A549 (cell line): ENCODE measurements at regions not wholly inside any gene's neighbourhood (a gene's known extent, or its start where the extent isn't known, plus 50 kb on each side); places are given as distances from the start of the nearest gene placed in this dataset.

Source experiments
- ATAC-seq, 2 experiments: fragments of 200-7000 bp in 1 of 2; fragments of >200 bp in 1 of 2; cut with Nextera tagmentation in 1 of 2; cut with Tn5 transposase in 1 of 2; 3 replicates each; pipeline versions ENCODE4 v1.8.0 to v1.9.1; 2018 to 2020; ENCODE audit warnings: mild to moderate bottlenecking in 1 of 2, moderate library complexity in 1 of 2
- CTCF ChIA-PET: fragments of 300-600 bp; sonication (Branson Sonifier 250); formaldehyde crosslinking; extraction: SDS; loops from one replicate; lab custom pipeline; 2021; ENCODE audit warnings: antibody characterized with exemption, inconsistent platforms; lab: Yijun Ruan, JAX
- POLR2A ChIA-PET: fragments of 350-600 bp; formaldehyde crosslinking; extraction: SDS; loops from one replicate; lab custom pipeline; 2021; ENCODE audit warnings: antibody characterized with exemption, inconsistent platforms; lab: Yijun Ruan, JAX
- DNase-seq, 2 experiments: peaks; one replicate each; pipeline versions ENCODE4 v3.0.0 to v3.0.0-alpha.2; 2011 to 2016; ENCODE audit warnings: low read depth in 1 of 2, low spot score in 1 of 2
- FAIRE-seq: peaks from 2 replicates; lab custom pipeline; 2011; peaks lifted over from hg19 to GRCh38; lab: Jason Lieb, UNC
- H3K27ac ChIP-seq, 2 experiments: fragments of >200 bp; sonication (Bioruptor Twin); formaldehyde crosslinking; 3 replicates each; pipeline ENCODE4 v1.5.1; 2016 to 2017
- H3K4me1 ChIP-seq: fragments of >200 bp; sonication (Bioruptor Twin); formaldehyde crosslinking; 3 replicates; pipeline ENCODE4 v1.6.1; 2016
- H3K4me2 ChIP-seq: fragments of >200 bp; sonication (Bioruptor Twin); formaldehyde crosslinking; 3 replicates; pipeline ENCODE4 v1.6.1; 2016
- H3K4me3 ChIP-seq: fragments of >200 bp; sonication (Bioruptor Twin); formaldehyde crosslinking; 3 replicates; pipeline ENCODE4 v1.5.1; 2016
- H3K9me3 ChIP-seq: fragments of >200 bp; sonication (Bioruptor Twin); formaldehyde crosslinking; 3 replicates; pipeline ENCODE4 v1.6.1; 2016
- BHLHE40 ChIP-seq: IDR thresholded peaks from 2 replicates; pipeline ENCODE4 v1.6.1; 2012; ENCODE audit warnings: low read depth, low read length, inconsistent platforms
- CTCF ChIP-seq: fragments of >200 bp; sonication (Bioruptor Twin); formaldehyde crosslinking; IDR thresholded peaks from 3 replicates; pipeline ENCODE4 v1.5.1; 2016
- EHF ChIP-seq: fragments of 250-450 bp; sonication (Bioruptor Pico); IDR thresholded peaks from 2 replicates; pipeline ENCODE4 v1.5.0; 2020; ENCODE audit warnings: mild to moderate bottlenecking
- GATA3 ChIP-seq: IDR thresholded peaks from 2 replicates; pipeline ENCODE4 v1.6.1; 2012; ENCODE audit warnings: borderline replicate concordance
- HDAC2 ChIP-seq: fragments of 200-600 bp; sonication (generic); IDR thresholded peaks from 2 replicates; pipeline ENCODE4 v1.6.1; 2016
- HES2 ChIP-seq: fragments of >200 bp; sonication (Bioruptor Twin); formaldehyde crosslinking; IDR thresholded peaks from 2 replicates; pipeline ENCODE4 v1.6.1; 2016
- HOXA7 ChIP-seq: fragments of 250-450 bp; sonication (Bioruptor Pico); IDR thresholded peaks from 2 replicates; pipeline ENCODE4 v1.5.0; 2020; ENCODE audit warnings: mild to moderate bottlenecking, moderate library complexity
- HOXB13 ChIP-seq: fragments of 250-450 bp; sonication (Bioruptor Pico); IDR thresholded peaks from 2 replicates; pipeline ENCODE4 v1.5.0; 2020; ENCODE audit warnings: low read depth, mild to moderate bottlenecking, moderate library complexity
- HOXB5 ChIP-seq: fragments of 250-450 bp; sonication (Bioruptor Pico); IDR thresholded peaks from 2 replicates; pipeline ENCODE4 v1.5.0; 2020; ENCODE audit warnings: mild to moderate bottlenecking, moderate library complexity
- JUNB ChIP-seq: fragments of >200 bp; sonication (Bioruptor Twin); formaldehyde crosslinking; IDR thresholded peaks from 2 replicates; pipeline ENCODE4 v1.6.1; 2016
- KDM1A ChIP-seq: fragments of 200-600 bp; sonication (generic); IDR thresholded peaks from 2 replicates; pipeline ENCODE4 v1.6.1; 2016; ENCODE audit warnings: low read depth, mild to moderate bottlenecking
- KDM5A ChIP-seq: fragments of 200-600 bp; sonication (generic); IDR thresholded peaks from 2 replicates; pipeline ENCODE4 v1.6.1; 2016; ENCODE audit warnings: antibody characterized with exemption, mild to moderate bottlenecking
- NFE2L2 ChIP-seq: fragments of 150-350 bp; conservative IDR thresholded peaks from 2 replicates; pipeline ENCODE4 v1.6.1; 2014; ENCODE audit warnings: low read length
- NPAS2 ChIP-seq: fragments of 250-450 bp; sonication (Bioruptor Pico); IDR thresholded peaks from 2 replicates; pipeline ENCODE4 v1.8.0; 2022; ENCODE audit warnings: mild to moderate bottlenecking, moderate library complexity, borderline replicate concordance
- PBX3 ChIP-seq: IDR thresholded peaks from 2 replicates; pipeline ENCODE4 v1.6.1; 2012
- PHF8 ChIP-seq: fragments of 200-600 bp; sonication (generic); IDR thresholded peaks from 2 replicates; pipeline ENCODE4 v1.6.1; 2016; ENCODE audit warnings: low read depth, mild to moderate bottlenecking, antibody characterized with exemption, moderate library complexity, borderline replicate concordance
- POLR2A ChIP-seq: IDR thresholded peaks from 2 replicates; pipeline ENCODE4 v1.6.1; 2012; ENCODE audit warnings: mild to moderate bottlenecking, low read length
- RARB ChIP-seq: fragments of 250-450 bp; sonication (Bioruptor Pico); IDR thresholded peaks from 2 replicates; pipeline ENCODE4 v1.8.0; 2021; ENCODE audit warnings: mild to moderate bottlenecking, moderate library complexity
- RCOR1 ChIP-seq: fragments of 150-350 bp; IDR thresholded peaks from 2 replicates; pipeline ENCODE4 v1.6.1; 2014; ENCODE audit warnings: antibody characterized with exemption, low read length, low read depth
- RFX5 ChIP-seq: fragments of 450-650 bp; IDR thresholded peaks from 2 replicates; pipeline ENCODE4 v1.7.1; 2014; ENCODE audit warnings: antibody characterized with exemption, mild to moderate bottlenecking, moderate library complexity
- SMC3 ChIP-seq: fragments of >200 bp; sonication (Bioruptor Twin); formaldehyde crosslinking; IDR thresholded peaks from 3 replicates; pipeline ENCODE4 v1.6.1; 2018; ENCODE audit warnings: inconsistent platforms
- SREBF2 ChIP-seq: fragments of 450-650 bp; IDR thresholded peaks from 2 replicates; pipeline ENCODE4 v1.6.1; 2014; ENCODE audit warnings: mild to moderate bottlenecking, moderate library complexity
- TFCP2L1 ChIP-seq: fragments of 250-450 bp; sonication (Bioruptor Pico); IDR thresholded peaks from 2 replicates; pipeline ENCODE4 v1.5.0; 2021; ENCODE audit warnings: mild to moderate bottlenecking
- TP53 ChIP-seq: fragments of 250-450 bp; sonication (Bioruptor Pico); IDR thresholded peaks from 2 replicates; pipeline ENCODE4 v1.5.0; 2021; ENCODE audit warnings: mild to moderate bottlenecking, moderate library complexity
- ZFP36 ChIP-seq: fragments of 450-650 bp; IDR thresholded peaks from 2 replicates; pipeline ENCODE4 v1.6.1; 2014; ENCODE audit warnings: borderline replicate concordance; ENCODE audit not compliant: partially characterized antibody
- WGBS: methylation state at CpG from one replicate; pipeline ENCODE4 v1.1.6; 2017; ENCODE audit errors: missing lambda C conversion rate; 5-methylcytosine and 5-hydroxymethylcytosine counted together

- Histone ChIP-seq H3K4me3 (no peak overlapping the region), H3K4me2 (no peak overlapping the region), H3K27ac (no peak overlapping the region), H3K4me1 (no peaks in the 10 kb centered on the region)
- ChIA-PET POLR2A (no interaction called here), CTCF (no interaction called here)
- DNase-seq, result no peak
- no peak for FAIRE-seq
- WGBS, result 20% methylated on average over 2 of the region's 2 CpGs
- TF ChIP-seq GATA3 (no peak), POLR2A (no peak), KDM5A (no peak), CTCF (no peak)
- TF ChIP-seq, all 56 proteins: peak for 0
- H3K9me3 ChIP-seq, result no peaks in the 10 kb centered on the region
- no peak for ATAC-seq
These were observed 92.3 kb upstream of the LCORL start for GRCh38 chr4:18113710-18114331.

GRCh38 chr4:18111081-18111480 is 89.5 kb upstream of the LCORL start:
- WGBS, result 33% methylated on average over 4 of the region's 4 CpGs
- POLR2A ChIA-PET, result no interaction called here

DNA sequence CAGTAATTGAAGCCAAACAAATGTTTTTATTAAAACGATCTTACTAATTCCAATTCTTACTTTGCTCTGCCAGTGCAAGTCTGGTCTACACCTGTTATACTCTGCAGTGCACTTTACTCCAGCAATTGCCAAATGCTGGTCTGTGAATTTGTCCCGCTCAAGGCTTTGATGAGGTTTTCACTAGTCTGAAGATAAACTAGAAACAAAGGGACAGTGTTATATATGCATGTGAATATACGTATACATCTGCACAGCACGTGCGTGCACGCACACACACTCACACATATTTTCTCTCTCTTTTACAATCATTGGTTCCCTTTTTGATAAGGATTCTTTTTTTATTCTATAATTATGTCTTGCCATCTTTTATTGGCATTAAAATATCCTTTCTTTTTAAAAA is 88.5 kb upstream of the LCORL start:
- no peak for TF ChIP-seq TFCP2L1
- TF ChIP-seq RFX5, result no peak
- no peak for TF ChIP-seq HDAC2
- no peak for TF ChIP-seq HOXA7 (CRISPR knock-in tag)
- TF ChIP-seq TP53 (CRISPR knock-in tag), result no peak
- no peak for TF ChIP-seq SREBF2
- no peak for TF ChIP-seq BHLHE40
- Histone ChIP-seq H3K4me2 (no peak overlapping the region), H3K9me3 (no peaks in the 10 kb centered on the region), H3K4me3 (no peak overlapping the region), H3K27ac (no peak overlapping the region), H3K4me1 (no peaks in the 10 kb centered on the region)
- WGBS, result 51% methylated on average over 6 of the region's 6 CpGs
- ChIA-PET POLR2A (no interaction called here), CTCF (no interaction called here)
- ATAC-seq (no peak), DNase-seq (no peak), FAIRE-seq (no peak)

More at GRCh38 chr4:18111081-18111480, 89.5 kb upstream of the LCORL start:
- no peak; a peak in 1 of 6 replicates for ATAC-seq
- no peak overlapping the region for H3K4me2 ChIP-seq
- no peak overlapping the region for H3K27ac ChIP-seq
- H3K4me1 ChIP-seq, result no peaks in the 10 kb centered on the region
- no peak for TF ChIP-seq NFE2L2
- TF ChIP-seq PHF8, result no peak
- TF ChIP-seq JUNB, result no peak
- TF ChIP-seq CTCF, result no peak
- no peak for FAIRE-seq
- no peaks in the 10 kb centered on the region for H3K9me3 ChIP-seq
- H3K4me3 ChIP-seq, result no peak overlapping the region
- CTCF ChIA-PET, result interaction anchor here (0.7 kb wide), 1 partner anchor 36 kb away, joined by 4 read pairs; no protein-coding TSS in a partner anchor
- no peak for DNase-seq

GRCh38 chr4:18109676-18110075 is 88.1 kb upstream of the LCORL start:
- no peak for DNase-seq
- no peak for ATAC-seq
- Histone ChIP-seq H3K4me2 (no peak overlapping the region), H3K27ac (no peak overlapping the region), H3K9me3 (no peaks in the 10 kb centered on the region), H3K4me3 (no peak overlapping the region), H3K4me1 (no peaks in the 10 kb centered on the region)
- WGBS, result 32% methylated on average over 3 of the region's 3 CpGs
- no peak for FAIRE-seq
- ChIA-PET CTCF (no interaction called here), POLR2A (no interaction called here)
- TF ChIP-seq HOXB5 (CRISPR knock-in tag), result no peak
- TF ChIP-seq SMC3, result no peak
- no peak for TF ChIP-seq HOXB13 (CRISPR knock-in tag)
- no peak for TF ChIP-seq NPAS2 (CRISPR knock-in tag)
- TF ChIP-seq RCOR1, result no peak
- TF ChIP-seq CTCF, result no peak
- TF ChIP-seq RFX5, result no peak
- no peak for TF ChIP-seq KDM5A
- TF ChIP-seq PBX3, result no peak
- no peak for TF ChIP-seq EHF (CRISPR knock-in tag)
- TF ChIP-seq RARB (CRISPR knock-in tag), result no peak
- no peak for TF ChIP-seq KDM1A
- TF ChIP-seq TFCP2L1, result no peak
- no peak for TF ChIP-seq ZFP36
- TF ChIP-seq SREBF2, result no peak
- TF ChIP-seq HES2, result no peak
